ENCODE measurements at regions not wholly inside any gene's neighbourhood (a gene's known extent, or its start where the extent isn't known, plus 50 kb on each side); places are given as distances from the start of the nearest gene placed in this dataset.

DNA sequence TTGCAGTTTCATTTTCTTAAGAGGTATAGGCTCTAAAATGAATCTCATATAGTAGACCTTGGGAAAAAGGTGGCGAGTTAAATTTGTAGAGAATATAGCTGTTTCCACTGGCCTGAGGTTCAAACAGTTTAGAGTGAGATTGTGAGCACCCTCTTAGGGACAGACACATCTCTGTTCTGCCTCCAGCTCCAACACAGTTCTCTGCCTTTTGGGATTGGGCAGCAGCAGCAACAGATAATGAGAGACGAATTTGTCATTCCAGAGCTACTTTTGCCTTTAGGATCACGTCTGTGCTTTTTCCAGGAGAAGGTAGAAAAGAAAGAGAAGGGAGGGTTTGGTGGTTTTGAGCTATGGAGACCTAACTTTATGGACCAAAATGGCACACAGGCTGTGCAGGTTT lies 289.4 kb downstream of the PRL start:
- no peak for TF ChIP-seq POLR2A (IDR thresholded peaks at IDR 0.05)
- TF ChIP-seq, protein P1, sequence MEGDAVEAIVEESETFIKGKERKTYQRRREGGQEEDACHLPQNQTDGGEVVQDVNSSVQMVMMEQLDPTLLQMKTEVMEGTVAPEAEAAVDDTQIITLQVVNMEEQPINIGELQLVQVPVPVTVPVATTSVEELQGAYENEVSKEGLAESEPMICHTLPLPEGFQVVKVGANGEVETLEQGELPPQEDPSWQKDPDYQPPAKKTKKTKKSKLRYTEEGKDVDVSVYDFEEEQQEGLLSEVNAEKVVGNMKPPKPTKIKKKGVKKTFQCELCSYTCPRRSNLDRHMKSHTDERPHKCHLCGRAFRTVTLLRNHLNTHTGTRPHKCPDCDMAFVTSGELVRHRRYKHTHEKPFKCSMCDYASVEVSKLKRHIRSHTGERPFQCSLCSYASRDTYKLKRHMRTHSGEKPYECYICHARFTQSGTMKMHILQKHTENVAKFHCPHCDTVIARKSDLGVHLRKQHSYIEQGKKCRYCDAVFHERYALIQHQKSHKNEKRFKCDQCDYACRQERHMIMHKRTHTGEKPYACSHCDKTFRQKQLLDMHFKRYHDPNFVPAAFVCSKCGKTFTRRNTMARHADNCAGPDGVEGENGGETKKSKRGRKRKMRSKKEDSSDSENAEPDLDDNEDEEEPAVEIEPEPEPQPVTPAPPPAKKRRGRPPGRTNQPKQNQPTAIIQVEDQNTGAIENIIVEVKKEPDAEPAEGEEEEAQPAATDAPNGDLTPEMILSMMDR (IDR thresholded peaks at IDR 0.05 in 8 of 11, conservative IDR thresholded peaks at IDR 0.05 in 3 of 11): no peak
